HG03280 (cell line): ENCODE measurements at regions not wholly inside any gene's neighbourhood (a gene's known extent, or its start where the extent isn't known, plus 50 kb on each side); places are given as distances from the start of the nearest gene placed in this dataset.
"Not testable (repeated sequence)": the region's sequence is repeated elsewhere in the genome, so short reads cannot be mapped to it uniquely, and the experiment has no call there.

Experiments used
- ATAC-seq: cut with Tn5 transposase; IDR thresholded peaks from one replicate; pipeline ENCODE4 v1.9.1; 2021; ENCODE audit warnings: mild to moderate bottlenecking, moderate library complexity; ENCODE audit not compliant: unreplicated experiment

GRCh38 chr11:96588793-96589192, 199.0 kb downstream of the JRKL start:
- ATAC-seq, result not testable (repeated sequence)

- ATAC-seq, result no peak
Observed at GRCh38 chr11:96595011-96595410, 205.2 kb downstream of the JRKL start.

DNA sequence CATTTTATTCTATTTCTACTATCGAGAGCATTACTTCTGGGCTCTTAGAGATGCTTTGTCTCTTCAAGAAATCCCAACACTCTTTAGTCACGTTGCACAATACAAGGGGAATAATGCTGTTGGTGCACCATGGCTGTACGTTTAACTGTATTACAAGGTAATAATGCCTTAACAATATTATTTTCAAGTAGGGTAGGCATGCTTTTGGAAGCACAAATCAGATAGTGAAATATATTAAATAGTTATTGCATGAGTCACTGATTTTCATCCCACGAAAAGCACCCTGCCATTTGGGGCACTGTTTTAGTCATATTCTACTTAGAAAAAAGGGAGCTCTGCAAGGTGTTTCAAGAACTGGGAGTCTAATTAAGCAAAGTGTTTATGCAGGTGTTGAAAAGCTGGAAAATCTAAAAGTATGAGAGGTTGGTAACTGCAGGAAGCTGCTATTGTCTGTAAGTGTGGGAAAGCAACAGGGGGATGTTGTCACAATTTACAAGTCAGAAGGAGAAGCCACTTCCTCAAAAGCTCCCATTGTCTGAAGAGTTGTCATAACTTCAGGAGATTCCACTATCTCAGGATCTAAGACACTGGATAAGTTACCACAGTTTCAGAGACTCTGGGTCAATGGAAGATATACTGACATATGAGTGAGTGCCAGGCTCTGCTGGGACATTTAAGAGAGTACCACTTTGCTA, 218.2 kb downstream of the JRKL start:
- ATAC-seq, result no peak

- no peak for ATAC-seq
Observed at GRCh38 chr11:96614101-96614500, 224.3 kb downstream of the JRKL start.

DNA sequence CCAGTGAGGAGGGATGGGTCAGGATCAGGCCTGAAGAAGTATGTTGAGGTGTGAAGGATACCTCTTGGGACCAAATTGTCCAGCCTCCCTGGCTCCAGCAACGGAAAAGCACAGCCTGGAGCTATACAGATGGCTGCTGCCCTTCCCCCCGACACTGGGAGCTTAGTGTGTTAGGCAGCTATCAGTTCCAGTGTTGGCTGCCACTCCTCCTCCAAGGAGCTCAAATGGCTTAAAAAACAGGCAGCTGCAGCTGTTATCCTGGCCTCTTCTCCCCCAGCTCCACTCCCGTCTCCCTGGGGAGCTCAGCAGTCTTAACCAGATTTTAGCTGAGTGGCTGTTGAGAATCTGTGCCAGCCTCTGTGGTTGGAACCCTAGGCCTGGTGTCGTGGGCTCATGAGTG, 225.0 kb downstream of the JRKL start:
- ATAC-seq, result no peak

DNA sequence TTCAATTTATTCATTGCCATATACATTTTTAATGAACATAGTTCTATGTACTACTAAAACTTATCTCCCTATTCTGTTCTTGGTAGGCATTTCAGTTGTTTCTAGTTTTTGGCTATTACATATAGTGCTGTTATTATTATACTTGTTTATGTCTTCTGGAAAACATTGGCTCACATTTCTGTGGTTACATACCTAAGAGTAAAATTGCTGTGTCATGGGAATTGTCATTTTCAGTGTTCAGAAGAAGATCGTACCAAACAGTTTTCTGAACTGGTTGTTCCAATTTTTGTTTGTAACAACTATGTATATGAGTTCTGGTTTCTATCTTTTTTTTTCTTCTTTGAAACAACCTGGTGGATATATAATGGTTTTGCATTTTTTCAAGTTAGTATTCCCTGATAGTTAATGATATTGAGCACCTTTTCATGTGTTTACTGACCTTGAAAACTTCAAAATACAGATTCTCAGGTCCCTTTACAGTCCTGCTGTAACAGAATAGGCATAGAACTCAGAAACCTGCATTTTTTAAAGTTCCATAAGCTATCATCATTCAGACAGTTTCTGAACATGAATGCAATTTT, 230.7 kb downstream of the JRKL start:
- no peak for ATAC-seq

- ATAC-seq, result no peak
Observed at GRCh38 chr11:96621161-96621560, 231.3 kb downstream of the JRKL start.

DNA sequence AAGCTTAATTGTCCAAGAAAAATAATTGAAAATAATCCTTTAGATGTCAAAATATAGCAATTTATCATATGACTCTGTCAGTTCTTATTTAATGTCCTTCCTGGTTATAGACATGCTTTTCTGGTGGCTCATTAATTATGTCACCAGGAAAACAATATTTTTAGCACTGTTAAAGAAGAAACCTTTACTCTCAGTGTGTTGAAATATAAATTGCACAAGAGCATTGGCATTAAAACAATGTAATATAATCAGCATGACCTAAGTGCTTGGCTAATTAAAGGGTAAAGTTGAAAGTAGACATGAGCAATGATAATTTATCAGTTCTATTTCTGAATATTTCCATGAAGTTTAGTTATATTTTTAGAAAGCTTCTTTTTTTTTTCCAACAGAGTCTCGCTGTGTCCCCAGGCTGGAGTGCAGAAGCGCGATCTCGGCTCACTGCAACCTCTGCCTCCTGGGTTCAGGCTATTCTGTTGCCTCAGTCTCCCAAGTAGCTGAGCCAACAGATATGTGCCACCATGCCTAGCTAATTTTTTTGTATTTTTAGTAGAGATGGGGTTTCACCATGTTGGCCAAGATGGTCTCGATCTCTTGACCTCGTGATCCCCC, 232.3 kb downstream of the JRKL start:
- no peak for ATAC-seq

GRCh38 chr11:96624126-96624525, 234.3 kb downstream of the JRKL start:
- ATAC-seq, result no peak

DNA sequence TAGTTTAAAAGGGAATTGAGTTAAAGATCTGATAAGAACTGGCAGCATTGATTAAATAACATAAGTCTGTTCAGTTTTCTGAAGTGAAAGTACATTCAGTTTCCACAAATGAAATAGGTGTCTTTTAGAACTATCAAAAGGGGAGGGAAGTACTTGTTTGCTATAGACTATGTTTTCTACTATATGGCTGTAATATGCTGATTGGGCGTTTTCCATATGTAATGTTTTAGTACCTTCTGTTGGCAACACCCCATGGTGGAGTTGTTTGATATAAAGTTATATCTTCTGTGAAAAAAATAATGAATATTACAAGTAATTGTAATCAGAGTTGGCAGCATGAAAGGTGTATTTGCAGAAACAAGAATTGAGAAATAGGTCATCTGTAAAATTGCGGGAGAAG, 237.6 kb downstream of the JRKL start:
- no peak for ATAC-seq

- no peak for ATAC-seq
Observed at GRCh38 chr11:96635655-96636054, 245.8 kb downstream of the JRKL start.

DNA sequence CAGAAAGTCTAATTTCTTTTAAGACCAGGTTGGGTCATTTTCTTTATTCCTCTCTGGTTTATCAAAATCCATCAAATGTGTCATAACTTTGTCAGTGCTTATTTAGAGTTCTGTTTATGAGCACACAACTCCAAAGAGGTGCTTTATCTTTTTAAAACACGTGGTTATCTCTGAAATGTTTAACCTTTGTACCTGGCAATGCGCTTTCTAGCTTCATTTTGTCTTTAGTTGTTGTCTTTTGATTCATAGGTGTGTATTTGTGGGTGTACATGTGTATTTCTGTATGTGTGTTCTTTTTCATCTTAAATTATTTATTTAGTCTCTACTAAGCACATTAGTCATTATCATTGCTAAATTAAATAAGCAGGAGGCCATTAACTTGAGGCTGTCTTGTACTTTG, 251.4 kb downstream of the JRKL start:
- no peak for ATAC-seq

DNA sequence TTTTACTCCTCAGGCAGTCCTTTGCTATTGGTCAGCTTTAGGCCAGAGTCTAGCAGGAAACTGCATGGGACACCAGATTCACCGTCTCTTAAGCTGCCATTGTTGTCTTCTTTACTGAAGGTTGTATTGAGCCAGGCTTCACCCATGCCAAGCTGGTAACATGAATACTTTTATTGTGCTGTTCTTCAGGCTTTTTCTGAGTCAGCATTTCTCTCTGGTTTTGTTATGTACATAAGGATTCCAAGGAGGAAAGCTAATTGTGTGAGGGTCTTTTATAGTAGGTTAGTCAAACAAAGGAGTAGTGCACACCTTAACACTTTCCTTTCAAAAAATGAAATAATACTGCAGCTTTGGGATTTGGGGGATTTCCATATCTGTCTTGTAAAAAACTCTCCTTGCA, 252.8 kb downstream of the JRKL start:
- ATAC-seq, result no peak

DNA sequence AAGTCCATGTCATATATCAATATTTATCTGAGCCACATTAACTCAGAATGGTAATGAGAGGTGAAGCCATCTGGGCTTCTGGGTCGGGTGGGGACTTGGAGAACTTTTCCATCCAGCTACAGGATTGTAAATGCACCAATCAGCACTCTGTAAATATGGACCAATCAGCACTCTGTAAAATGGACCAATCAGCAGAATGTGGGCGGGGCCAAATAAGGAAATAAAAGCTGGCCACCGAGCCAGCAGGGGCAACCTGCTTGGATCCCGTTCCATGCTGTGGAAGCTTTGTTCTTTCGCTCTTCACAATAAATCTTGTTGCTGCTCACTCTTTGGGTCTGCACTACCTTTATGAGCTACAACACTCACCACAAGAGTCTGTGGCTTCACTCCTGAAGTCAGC, 253.4 kb downstream of the JRKL start:
- no peak for ATAC-seq

GRCh38 chr11:96647621-96648020, 257.8 kb downstream of the JRKL start:
- no peak for ATAC-seq

GRCh38 chr11:96648991-96649390, 259.2 kb downstream of the JRKL start:
- ATAC-seq, result no peak

DNA sequence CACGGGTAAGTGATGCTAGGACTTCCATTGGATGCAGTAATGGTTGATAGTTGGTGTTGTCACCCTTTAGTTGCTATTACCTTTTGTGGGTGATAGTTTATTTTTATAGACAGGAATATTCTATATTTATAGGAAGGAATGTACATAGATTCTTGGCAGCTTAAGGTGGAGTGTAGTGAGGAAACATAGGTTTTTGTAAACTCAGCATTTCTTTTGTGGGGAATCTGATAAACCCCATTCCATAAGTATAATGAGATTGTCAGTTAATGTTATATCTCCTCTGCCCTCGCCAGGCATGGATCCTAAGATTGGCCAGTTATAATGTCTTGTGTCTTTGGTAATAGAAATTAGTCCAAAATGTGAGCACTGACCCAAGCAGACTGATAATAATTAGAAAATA, 262.7 kb downstream of the JRKL start:
- no peak for ATAC-seq

DNA sequence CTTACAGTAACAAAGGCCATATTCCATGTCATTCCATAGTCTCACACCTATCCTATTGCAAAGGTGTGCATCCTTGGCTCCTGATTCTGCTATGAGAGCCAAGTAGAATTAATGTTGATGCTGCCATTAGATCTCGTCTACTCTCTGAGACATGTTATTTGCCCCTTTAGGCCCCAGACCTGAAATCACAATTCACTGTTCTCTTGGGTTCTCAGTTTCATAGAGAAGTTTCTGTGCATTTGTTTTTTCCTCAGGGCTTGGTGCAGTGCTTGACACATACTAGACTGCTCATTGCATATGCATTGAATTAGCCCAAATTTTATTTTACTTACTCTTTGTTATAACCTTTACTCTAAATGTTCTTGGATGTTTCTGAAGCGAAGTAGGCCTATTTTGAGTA, 265.7 kb downstream of the JRKL start:
- no peak for ATAC-seq

DNA sequence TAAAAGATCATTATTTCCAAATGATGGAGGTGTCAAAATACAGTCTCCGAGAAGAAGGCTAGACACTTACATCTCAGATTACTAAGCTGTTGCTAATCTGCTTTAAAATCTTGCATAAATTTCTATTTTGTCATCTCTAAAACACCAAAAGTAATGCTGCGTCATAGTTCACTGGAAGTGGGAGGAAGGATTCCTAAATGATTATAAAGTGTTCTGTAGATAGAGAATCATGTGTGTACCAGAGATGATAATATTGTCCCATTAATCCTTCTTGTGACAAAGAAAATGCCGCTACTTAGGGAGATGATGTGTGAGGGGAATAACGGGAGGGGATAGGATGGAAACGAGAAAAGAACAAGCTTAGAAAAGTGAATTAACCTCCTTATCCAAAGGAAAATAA, 268.6 kb downstream of the JRKL start:
- ATAC-seq, result no peak

- no peak for ATAC-seq
Observed at GRCh38 chr11:96664110-96664509, 274.3 kb downstream of the JRKL start.

GRCh38 chr11:96680211-96681018, 290.6 kb downstream of the JRKL start:
- no peak for ATAC-seq
